ENCODE measurements at regions not wholly inside any gene's neighbourhood (a gene's known extent, or its start where the extent isn't known, plus 50 kb on each side); places are given as distances from the start of the nearest gene placed in this dataset.

DNA sequence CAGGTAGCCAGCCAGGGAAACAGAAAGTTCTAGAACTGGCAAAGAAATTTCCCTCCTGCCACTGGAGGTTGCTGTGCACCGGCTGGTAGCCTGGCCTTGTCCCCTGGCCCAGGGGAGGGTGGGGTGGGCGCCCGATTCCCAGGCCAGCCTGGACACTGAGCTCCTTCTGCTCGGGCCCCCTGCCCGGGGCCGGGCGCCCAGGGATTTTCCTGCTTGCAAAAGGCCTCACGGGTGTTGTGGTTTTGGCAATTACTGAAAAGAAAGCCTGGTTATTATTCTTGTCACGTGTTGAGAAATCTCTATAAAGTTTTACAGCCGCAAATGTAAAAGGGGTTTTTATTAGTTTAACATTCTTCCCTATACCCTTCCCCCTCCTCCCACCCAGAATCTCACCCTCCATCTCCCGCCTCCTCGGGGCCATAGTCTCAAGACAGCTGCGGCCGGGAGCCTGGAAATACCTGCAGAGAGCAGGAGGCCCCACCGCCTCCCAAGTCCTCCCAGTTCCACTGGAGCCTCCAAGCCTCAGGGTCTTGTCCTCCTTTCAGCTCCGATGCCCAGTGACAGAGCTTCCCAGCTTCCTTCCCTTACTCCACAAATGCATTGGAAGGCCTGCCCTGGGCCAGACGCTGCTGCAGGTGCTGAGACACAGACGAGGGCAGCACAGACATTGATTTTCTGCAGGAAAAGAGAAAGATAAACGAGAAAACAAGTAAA is 1515.6 kb downstream of the TBC1D22A start:
- no peak overlapping the region for H3K4me3 ChIP-seq (ENCODE audit: low read length)
- no peak for DNase-seq (ENCODE audit: low read depth)
- TF ChIP-seq, protein P1, sequence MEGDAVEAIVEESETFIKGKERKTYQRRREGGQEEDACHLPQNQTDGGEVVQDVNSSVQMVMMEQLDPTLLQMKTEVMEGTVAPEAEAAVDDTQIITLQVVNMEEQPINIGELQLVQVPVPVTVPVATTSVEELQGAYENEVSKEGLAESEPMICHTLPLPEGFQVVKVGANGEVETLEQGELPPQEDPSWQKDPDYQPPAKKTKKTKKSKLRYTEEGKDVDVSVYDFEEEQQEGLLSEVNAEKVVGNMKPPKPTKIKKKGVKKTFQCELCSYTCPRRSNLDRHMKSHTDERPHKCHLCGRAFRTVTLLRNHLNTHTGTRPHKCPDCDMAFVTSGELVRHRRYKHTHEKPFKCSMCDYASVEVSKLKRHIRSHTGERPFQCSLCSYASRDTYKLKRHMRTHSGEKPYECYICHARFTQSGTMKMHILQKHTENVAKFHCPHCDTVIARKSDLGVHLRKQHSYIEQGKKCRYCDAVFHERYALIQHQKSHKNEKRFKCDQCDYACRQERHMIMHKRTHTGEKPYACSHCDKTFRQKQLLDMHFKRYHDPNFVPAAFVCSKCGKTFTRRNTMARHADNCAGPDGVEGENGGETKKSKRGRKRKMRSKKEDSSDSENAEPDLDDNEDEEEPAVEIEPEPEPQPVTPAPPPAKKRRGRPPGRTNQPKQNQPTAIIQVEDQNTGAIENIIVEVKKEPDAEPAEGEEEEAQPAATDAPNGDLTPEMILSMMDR (IDR thresholded peaks at IDR 0.05; ENCODE audit: insufficient read depth, low read depth, low read length, missing control alignments): no peak

DNA sequence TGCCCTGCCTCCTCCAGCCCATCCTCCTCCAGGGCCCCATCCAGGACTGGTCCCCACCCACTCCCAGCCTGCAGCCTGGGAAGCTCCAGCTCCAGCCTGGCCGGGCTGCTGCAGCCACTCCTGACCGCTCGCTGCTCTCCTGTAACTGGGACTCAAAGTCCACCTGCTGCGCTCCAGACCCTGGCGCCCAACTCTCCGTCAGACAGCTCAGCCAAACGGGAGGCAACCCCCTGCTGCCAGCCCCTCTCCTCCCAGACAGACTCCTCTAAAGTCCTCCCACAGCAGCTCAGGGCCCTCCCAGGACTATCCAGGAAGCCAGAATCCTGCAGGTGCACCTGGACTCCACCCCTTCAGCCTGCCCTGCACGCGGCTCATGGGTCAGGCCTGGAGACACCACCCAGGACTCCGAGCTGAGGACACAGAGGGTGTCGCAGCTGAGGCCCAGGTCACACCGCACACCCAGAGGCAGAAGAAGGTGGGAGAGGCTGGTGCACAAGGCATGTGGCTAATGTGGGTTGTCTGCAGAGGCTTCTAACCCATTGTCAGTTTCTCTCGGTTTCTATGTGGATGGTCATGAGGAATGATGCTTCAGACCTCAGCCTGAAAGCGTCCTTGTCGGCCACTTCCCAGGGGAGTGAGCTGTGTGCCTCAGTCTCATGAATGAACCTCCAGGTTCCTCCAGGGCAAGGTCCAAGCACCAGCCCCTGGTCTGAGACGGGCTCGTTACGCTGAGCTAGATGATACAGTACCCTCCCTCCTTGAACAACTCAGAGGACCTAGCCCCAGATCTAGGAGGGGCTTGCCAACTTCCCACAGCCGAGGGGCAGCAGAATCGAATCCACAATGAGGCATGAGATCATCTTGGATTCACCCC is 1514.8 kb downstream of the TBC1D22A start:
- H3K4me3 ChIP-seq (ENCODE audit: low read length): no peak overlapping the region
- DNase-seq (ENCODE audit: low read depth): no peak
- TF ChIP-seq, protein P1 (IDR thresholded peaks at IDR 0.05; ENCODE audit: insufficient read depth, low read depth, low read length, missing control alignments): no peak

DNA sequence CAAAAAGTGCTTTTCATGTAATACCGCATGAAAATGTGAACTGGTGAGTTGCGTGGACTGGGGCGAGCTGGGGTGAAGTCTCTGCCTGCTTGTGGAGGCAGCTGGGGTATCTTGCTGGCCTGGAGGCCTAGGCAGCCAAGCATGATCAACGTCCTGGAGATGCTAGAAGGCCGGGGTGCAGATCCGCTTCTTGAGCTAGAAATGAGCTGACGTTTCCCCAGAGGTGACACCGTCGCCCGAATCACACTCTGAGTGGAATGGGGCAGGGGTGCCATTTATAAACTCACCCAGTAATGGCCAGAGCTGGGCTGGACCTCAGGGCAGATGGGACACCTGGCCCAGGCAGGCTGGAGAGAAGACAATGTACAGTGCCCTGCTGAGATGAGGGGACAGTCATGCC is 1513.0 kb downstream of the TBC1D22A start:
- TF ChIP-seq, protein P1 (IDR thresholded peaks at IDR 0.05; ENCODE audit: insufficient read depth, low read depth, low read length, missing control alignments): no peak
- no peak for DNase-seq (ENCODE audit: low read depth)
- no peak overlapping the region for H3K4me3 ChIP-seq (ENCODE audit: low read length)

DNA sequence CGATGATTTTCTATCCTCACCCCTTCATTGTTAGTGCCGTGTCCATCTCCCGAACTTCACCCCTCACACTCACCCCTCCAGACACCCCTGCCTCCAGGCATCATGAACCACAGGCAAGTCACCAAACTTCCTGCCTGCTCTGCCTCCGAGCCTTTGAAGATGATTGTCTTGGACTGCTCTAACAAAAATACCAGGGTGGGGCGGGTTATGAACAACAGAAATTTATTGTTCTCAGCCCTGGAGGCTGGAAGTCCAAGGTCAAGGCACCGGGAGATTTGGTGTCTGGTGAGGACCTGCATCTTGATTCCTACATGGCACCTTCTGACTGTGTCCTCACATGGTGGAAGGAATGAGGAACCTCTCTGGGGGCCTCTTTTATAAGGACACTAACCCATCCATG is 1508.3 kb downstream of the TBC1D22A start:
- no peak for DNase-seq (ENCODE audit: low read depth)
- TF ChIP-seq, protein P1 (IDR thresholded peaks at IDR 0.05; ENCODE audit: insufficient read depth, low read depth, low read length, missing control alignments): no peak
- H3K4me3 ChIP-seq (ENCODE audit: low read length): no peak overlapping the region

DNA sequence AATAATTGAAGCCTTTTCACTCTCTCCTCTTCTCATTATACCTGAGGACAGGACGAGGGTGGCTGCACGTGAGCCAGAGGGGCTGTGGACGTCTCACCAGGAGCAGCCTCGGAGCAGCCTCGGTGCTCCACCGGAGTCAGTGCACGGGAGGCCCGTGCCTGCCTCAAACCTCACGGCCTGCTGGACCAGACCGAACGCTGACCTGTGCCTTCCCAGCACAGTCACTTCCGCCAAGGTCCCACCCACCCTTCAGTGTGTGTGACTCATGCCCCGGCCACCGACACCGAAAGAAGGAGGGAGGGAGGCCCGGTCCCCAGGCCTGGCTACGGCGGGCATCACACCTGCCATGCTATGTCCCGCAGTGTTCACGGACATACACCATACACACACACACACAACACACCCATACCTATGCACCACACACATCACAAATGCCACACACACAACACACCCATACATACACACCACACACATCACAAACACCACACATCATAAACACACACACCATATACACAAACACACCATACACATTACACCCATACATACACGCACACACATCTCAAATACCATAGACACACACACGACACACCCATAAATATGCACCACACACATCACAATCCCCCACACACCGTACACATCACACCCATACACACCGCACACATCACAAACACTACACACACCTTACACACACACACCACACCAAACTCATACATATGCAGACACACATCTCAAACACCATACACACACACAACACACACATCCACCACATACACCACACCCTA is 1506.5 kb downstream of the TBC1D22A start:
- H3K4me3 ChIP-seq (ENCODE audit: low read length): no peak overlapping the region
- TF ChIP-seq, protein P1 (IDR thresholded peaks at IDR 0.05; ENCODE audit: insufficient read depth, low read depth, low read length, missing control alignments): no peak
- DNase-seq (ENCODE audit: low read depth): no peak

DNA sequence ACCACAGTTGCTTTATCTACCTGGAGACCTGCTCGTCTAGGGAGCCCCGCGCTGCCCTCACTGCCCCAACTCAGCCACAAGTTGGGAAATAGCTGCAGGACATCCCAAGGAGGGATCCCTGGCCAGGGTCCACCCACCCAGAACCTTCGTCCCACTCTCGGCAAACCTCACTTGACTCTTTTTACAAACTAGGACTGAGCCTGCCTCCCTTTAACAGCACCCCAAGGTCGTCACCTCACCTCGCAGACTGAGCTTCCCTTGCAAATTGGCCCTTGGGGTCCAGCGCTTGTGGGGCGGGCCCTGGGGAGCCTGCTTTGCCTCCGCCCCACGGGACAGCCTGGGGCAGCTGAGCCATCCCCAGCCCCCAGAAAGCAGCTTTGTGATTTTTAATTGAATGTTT is 1505.8 kb downstream of the TBC1D22A start:
- TF ChIP-seq, protein P1 (IDR thresholded peaks at IDR 0.05; ENCODE audit: insufficient read depth, low read depth, low read length, missing control alignments): no peak
- H3K4me3 ChIP-seq (ENCODE audit: low read length): no peak overlapping the region
- no peak for DNase-seq (ENCODE audit: low read depth)

Data from epithelial cell of esophagus (primary cell).